LNCAP (cell line): ENCODE measurements at regions not wholly inside any gene's neighbourhood (a gene's known extent, or its start where the extent isn't known, plus 50 kb on each side); places are given as distances from the start of the nearest gene placed in this dataset.

Source experiments
- TF ChIP-seq, protein P1 (sequence below): fragments of 450-650 bp; IDR thresholded peaks from 2 replicates; pipeline ENCODE4 v1.5.1; 2017; ENCODE audit warnings: mild to moderate bottlenecking

DNA sequence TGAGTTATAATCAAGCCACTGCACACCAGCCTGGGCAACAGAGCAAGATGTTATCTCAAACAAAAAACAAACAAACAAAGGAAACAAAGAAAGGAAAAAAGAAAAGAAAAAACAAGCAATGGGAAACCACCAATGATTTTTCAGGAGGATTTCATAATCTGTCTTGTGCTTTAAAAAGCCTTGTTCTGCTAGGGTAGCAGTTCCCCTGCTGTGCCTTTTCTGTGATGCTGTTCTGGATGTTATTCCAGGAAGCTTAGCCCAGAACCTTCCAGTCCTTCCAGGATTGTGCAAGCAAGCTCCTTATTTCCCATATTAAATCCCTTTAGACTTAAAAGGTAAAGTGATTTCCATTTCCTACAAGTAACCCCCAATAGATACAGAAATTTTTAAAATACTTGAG lies 171.1 kb downstream of the ABCC12 start:
- TF ChIP-seq, protein P1, sequence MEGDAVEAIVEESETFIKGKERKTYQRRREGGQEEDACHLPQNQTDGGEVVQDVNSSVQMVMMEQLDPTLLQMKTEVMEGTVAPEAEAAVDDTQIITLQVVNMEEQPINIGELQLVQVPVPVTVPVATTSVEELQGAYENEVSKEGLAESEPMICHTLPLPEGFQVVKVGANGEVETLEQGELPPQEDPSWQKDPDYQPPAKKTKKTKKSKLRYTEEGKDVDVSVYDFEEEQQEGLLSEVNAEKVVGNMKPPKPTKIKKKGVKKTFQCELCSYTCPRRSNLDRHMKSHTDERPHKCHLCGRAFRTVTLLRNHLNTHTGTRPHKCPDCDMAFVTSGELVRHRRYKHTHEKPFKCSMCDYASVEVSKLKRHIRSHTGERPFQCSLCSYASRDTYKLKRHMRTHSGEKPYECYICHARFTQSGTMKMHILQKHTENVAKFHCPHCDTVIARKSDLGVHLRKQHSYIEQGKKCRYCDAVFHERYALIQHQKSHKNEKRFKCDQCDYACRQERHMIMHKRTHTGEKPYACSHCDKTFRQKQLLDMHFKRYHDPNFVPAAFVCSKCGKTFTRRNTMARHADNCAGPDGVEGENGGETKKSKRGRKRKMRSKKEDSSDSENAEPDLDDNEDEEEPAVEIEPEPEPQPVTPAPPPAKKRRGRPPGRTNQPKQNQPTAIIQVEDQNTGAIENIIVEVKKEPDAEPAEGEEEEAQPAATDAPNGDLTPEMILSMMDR: no peak

DNA sequence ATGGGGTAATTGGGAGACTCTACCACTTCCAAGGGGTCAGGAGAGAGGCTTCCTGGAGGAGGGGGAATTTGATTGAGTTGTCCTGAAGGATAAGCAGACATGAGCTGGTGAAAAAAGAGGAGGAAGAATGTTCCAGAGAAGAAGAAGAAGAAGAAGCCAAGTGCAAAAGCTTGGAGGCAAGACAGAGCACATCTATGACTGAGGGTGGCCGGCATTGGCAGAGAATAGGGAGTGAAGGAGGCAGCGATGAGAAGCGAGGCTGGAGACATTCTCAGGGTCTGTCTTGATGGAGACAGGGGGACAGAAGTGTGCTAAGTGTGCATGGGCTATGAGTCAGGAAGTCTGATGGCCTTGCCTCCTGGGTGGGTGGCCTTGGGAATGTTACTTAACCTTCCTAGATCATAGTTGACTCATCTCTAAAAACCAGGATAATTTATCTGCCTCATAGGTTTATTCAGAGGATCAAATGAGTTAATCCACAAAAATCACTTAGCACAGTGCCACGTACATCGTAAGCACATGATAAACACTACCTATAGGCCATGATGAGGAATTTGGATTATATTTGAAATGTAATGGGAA lies 171.7 kb downstream of the ABCC12 start:
- TF ChIP-seq, protein P1: no peak

DNA sequence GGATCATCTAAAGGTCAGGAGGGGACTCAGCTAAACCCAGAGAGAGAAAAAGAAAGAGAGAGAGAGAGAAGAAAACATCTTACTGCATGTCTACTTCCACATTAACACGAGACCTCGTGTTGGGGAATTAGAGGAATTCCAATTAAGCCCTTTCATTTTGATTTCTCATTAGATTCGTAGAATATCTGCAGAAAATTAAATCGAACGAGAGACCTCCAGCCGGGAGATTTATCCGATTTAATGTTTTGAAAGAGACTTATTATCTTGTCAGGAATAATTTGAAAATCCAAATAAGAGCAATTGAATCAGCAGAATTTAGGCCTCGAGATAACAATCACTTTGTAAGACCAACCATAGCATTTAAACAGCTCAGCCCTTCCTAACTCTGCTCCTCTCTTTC lies 175.6 kb downstream of the ABCC12 start:
- TF ChIP-seq, protein P1: no peak

DNA sequence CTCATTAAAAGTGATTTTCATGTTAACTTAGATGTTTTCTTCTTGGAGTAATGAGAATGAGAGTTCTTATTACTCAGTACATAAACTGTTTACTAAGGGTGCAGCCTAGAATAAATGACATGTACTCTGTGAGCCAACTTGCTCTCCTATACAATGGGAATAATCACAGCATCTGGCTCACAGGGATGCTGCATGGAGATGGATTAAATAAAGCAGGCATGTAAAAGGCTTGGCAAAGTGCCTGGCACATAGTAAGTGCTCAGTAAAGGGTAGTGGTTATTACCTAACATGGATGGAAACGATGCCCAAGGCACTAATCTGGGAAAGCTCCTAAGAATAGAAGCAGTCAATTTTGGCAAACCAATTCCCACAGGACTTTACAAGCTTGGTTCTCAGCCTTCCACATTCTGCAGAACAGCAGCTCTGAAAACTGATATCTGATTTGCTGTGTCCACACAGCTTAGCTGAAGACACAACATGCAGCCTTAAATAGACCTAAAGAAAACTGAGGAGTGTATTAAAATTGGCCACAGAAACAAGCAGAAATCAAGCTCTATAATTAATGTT lies 176.1 kb downstream of the ABCC12 start:
- TF ChIP-seq, protein P1: no peak

DNA sequence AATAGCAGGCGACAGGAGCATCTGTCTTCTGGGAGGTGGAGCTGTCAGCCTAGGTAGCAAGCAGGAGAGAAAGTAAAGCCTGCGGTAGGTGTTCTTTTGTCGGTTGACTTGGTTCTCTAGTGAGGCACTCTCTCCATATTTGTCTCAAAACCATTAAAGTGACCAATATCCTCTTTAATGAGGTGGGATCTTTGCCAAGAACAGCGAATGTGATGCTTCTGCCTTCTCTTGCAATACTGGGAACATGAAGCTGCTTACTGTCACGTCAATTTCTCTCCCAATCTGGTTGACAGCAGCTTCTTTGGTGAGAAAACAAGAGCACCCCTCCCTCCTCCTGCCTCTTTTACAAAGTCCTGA lies 176.7 kb downstream of the ABCC12 start:
- TF ChIP-seq, protein P1: no peak

DNA sequence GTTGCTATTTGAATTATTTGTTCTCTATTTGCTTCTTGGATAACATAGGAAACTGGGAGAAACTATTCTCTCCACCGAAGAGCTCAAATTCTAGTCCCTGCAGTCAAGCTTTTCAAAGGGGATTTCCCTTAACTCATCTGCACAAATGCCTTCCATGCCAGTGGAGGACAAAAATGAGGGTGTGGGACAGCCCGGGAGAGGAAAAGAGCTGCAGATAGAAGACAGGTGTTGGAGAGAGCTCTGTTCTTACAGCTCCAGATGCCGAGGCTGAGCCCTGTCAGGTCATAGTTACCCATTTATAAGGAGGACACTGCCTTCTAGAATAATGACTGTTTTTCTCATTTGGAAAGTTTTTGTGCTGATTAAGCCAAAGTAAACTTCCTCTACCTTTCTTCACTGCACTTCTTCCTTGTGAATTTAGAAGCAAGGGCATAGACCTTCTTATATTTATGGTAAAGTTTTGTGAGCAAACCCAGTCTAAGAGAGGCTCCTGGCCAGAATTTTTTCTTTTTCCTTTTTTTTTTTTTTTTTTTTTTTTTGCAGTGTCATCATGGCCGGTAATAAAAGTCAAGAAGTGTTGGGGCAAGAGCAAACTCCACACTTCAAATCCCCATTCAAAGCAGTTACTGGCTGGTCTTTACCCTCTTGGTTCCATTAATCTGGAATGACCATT lies 177.2 kb downstream of the ABCC12 start:
- TF ChIP-seq, protein P1: no peak

DNA sequence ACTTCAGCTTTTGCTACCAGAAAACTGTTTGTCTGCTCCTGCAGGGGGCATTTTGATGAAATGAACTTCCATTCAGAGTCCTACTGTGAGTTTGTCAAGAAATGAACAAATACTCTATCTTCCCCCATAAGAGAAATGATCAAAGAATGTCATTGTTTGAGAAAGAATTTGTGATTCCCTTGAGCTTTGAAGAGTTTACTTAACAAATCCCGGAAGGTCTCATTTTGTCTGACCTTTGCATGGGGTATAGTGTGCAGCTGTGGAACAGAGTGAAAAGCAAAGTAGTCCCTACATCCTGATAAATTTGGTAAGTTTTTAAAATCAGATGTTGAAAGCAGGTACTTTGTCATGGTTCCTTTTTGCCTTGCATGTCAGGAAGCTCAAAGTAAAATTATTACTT lies 178.0 kb downstream of the ABCC12 start:
- TF ChIP-seq, protein P1: no peak
